Stomach smooth muscle (tissue), 2 donors: ENCODE measurements at regions not wholly inside any gene's neighbourhood (a gene's known extent, or its start where the extent isn't known, plus 50 kb on each side); places are given as distances from the start of the nearest gene placed in this dataset.
"Not testable (repeated sequence)": the region's sequence is repeated elsewhere in the genome, so short reads cannot be mapped to it uniquely, and the experiment has no call there.

ENCODE experiments used
- H3K27ac ChIP-seq: one replicate; pipeline ENCODE4 v1.7.0; 2013; ENCODE audit warnings: mild to moderate bottlenecking, low read length, inconsistent platforms
- H3K27me3 ChIP-seq, 2 donors: one replicate each; pipeline ENCODE4 v1.7.0; 2013; ENCODE audit warnings: low read length in 2 of 2; ENCODE audit not compliant: insufficient read depth in 2 of 2, control insufficient read depth in 1 of 2
- H3K36me3 ChIP-seq, 2 donors: one replicate each; pipeline ENCODE4 v1.7.0; 2013; ENCODE audit warnings: low read length in 2 of 2; ENCODE audit not compliant: control insufficient read depth in 2 of 2, insufficient read depth in 2 of 2
- H3K4me1 ChIP-seq: one replicate; pipeline ENCODE4 v1.7.0; 2013; ENCODE audit warnings: low read length; ENCODE audit not compliant: control insufficient read depth, insufficient read depth
- H3K4me3 ChIP-seq, 2 donors: one replicate each; pipeline ENCODE4 v1.7.0; 2013; ENCODE audit warnings: low read length in 2 of 2
- H3K9ac ChIP-seq, 2 donors: one replicate each; pipeline ENCODE4 v1.7.0; 2013; ENCODE audit warnings: low read length in 2 of 2, mild to moderate bottlenecking in 1 of 2
- H3K9me3 ChIP-seq, 2 donors: one replicate each; pipeline ENCODE4 v1.7.0; 2013; ENCODE audit warnings: low read length in 2 of 2; ENCODE audit not compliant: control insufficient read depth in 2 of 2
- donor health status: healthy.
- donor health status: Pancreatic carcinoma.

- H3K9ac ChIP-seq = no peak overlapping the region
- no peak overlapping the region for H3K27ac ChIP-seq
- no peaks in the 10 kb centered on the region for H3K36me3 ChIP-seq
- no peaks in the 10 kb centered on the region for H3K9me3 ChIP-seq
- H3K4me1 ChIP-seq = no peaks in the 10 kb centered on the region
- H3K4me3 ChIP-seq = no peak overlapping the region
- H3K27me3 ChIP-seq = no peaks in the 10 kb centered on the region
These were observed 117.8 kb upstream of the DIAPH2 start for GRCh38 chrX:96566878-96567277.

GRCh38 chrX:96568071-96568470, 116.6 kb upstream of the DIAPH2 start:
- no peaks in the 10 kb centered on the region for H3K4me1 ChIP-seq
- H3K36me3 ChIP-seq = no peaks in the 10 kb centered on the region
- H3K27me3 ChIP-seq = no peaks in the 10 kb centered on the region
- no peak overlapping the region for H3K27ac ChIP-seq
- H3K9ac ChIP-seq = no peak overlapping the region
- no peak overlapping the region for H3K4me3 ChIP-seq
- no peaks in the 10 kb centered on the region for H3K9me3 ChIP-seq

- no peaks in the 10 kb centered on the region for H3K36me3 ChIP-seq
These were observed 115.6 kb upstream of the DIAPH2 start for GRCh38 chrX:96569034-96569433.

GRCh38 chrX:96575011-96575410, 109.6 kb upstream of the DIAPH2 start:
- Histone ChIP-seq H3K4me1 (no peaks in the 10 kb centered on the region), H3K27ac (no peak overlapping the region), H3K4me3 (no peak overlapping the region), H3K9ac (no peak overlapping the region), H3K27me3 (no peaks in the 10 kb centered on the region), H3K9me3 (no peaks in the 10 kb centered on the region), H3K36me3 (no peaks in the 10 kb centered on the region)

More at GRCh38 chrX:96569034-96569433, 115.6 kb upstream of the DIAPH2 start:
- Histone ChIP-seq H3K4me1 (no peaks in the 10 kb centered on the region), H3K27ac (no peak overlapping the region), H3K9ac (no peak overlapping the region), H3K4me3 (no peak overlapping the region), H3K9me3 (no peaks in the 10 kb centered on the region), H3K27me3 (no peaks in the 10 kb centered on the region)

- Histone ChIP-seq H3K4me3 (no peak overlapping the region), H3K27me3 (no peaks in the 10 kb centered on the region), H3K4me1 (no peaks in the 10 kb centered on the region), H3K27ac (no peak overlapping the region), H3K9ac (no peak overlapping the region), H3K36me3 (no peaks in the 10 kb centered on the region), H3K9me3 (no peaks in the 10 kb centered on the region)
These were observed 108.3 kb upstream of the DIAPH2 start for GRCh38 chrX:96576368-96576767.

GRCh38 chrX:96578781-96579180, 105.9 kb upstream of the DIAPH2 start:
- Histone ChIP-seq H3K27ac (no peak overlapping the region), H3K9me3 (no peaks in the 10 kb centered on the region), H3K36me3 (no peaks in the 10 kb centered on the region), H3K27me3 (no peaks in the 10 kb centered on the region), H3K4me3 (no peak overlapping the region), H3K9ac (no peak overlapping the region), H3K4me1 (no peaks in the 10 kb centered on the region)

GRCh38 chrX:96579252-96579651, 105.4 kb upstream of the DIAPH2 start:
- H3K9ac ChIP-seq = no peak overlapping the region

GRCh38 chrX:96590403-96590802, 94.2 kb upstream of the DIAPH2 start:
- Histone ChIP-seq H3K27me3 (peaks cover 0 to 3% of the 10 kb centered on the region in 2 donors), H3K36me3 (no peaks in the 10 kb centered on the region)

More at GRCh38 chrX:96579252-96579651, 105.4 kb upstream of the DIAPH2 start:
- no peaks in the 10 kb centered on the region for H3K27me3 ChIP-seq
- H3K9me3 ChIP-seq = no peaks in the 10 kb centered on the region
- H3K36me3 ChIP-seq = no peaks in the 10 kb centered on the region
- no peak overlapping the region for H3K27ac ChIP-seq
- H3K4me1 ChIP-seq = no peaks in the 10 kb centered on the region
- H3K4me3 ChIP-seq = no peak overlapping the region

GRCh38 chrX:96591421-96591820, 93.2 kb upstream of the DIAPH2 start:
- Histone ChIP-seq H3K27ac (no peak overlapping the region), H3K4me1 (no peaks in the 10 kb centered on the region), H3K27me3 (peaks cover 0 to 3% of the 10 kb centered on the region in 2 donors), H3K36me3 (no peaks in the 10 kb centered on the region), H3K4me3 (no peak overlapping the region), H3K9me3 (no peaks in the 10 kb centered on the region), H3K9ac (no peak overlapping the region)

More at GRCh38 chrX:96590403-96590802, 94.2 kb upstream of the DIAPH2 start:
- Histone ChIP-seq H3K9ac (no peak overlapping the region), H3K4me1 (no peaks in the 10 kb centered on the region), H3K27ac (no peak overlapping the region), H3K9me3 (no peaks in the 10 kb centered on the region), H3K4me3 (no peak overlapping the region)

- not testable (repeated sequence) for H3K9ac ChIP-seq, H3K36me3 ChIP-seq, H3K4me1 ChIP-seq, H3K9me3 ChIP-seq, H3K27ac ChIP-seq, H3K27me3 ChIP-seq, H3K4me3 ChIP-seq
These were observed 86.8 kb upstream of the DIAPH2 start for GRCh38 chrX:96597847-96598246.

- H3K36me3 ChIP-seq = no peaks in the 10 kb centered on the region
- no peaks in the 10 kb centered on the region for H3K9me3 ChIP-seq
- no peak overlapping the region for H3K27ac ChIP-seq
- no peaks in the 10 kb centered on the region for H3K4me1 ChIP-seq
- no peak overlapping the region for H3K4me3 ChIP-seq
- H3K27me3 ChIP-seq = no peaks in the 10 kb centered on the region
- H3K9ac ChIP-seq = no peak overlapping the region
These were observed 72.9 kb upstream of the DIAPH2 start for GRCh38 chrX:96611619-96612362.
